Memory B cell (primary cell): ENCODE measurements at regions not wholly inside any gene's neighbourhood (a gene's known extent, or its start where the extent isn't known, plus 50 kb on each side); places are given as distances from the start of the nearest gene placed in this dataset.
A peak's percentile ranks its signal among the peaks of the same experiment; 100 is the strongest.

Source experiments
- ATAC-seq: fragments of 150-1000 bp; cut with Tn5 transposase; 2 replicates; pipeline ENCODE4 v1.10.0; 2021; ENCODE audit warnings: low read depth, mild to moderate bottlenecking, moderate library complexity
- DNase-seq, 2 donors: peaks; one replicate each; pipeline ENCODE4 v3.0.0; 2022; ENCODE audit warnings: low spot score in 2 of 2
- H3K27ac Mint-ChIP-seq: one replicate; pipeline ENCODE4 v1.8.0; 2022; ENCODE audit warnings: mild to moderate bottlenecking, moderate library complexity, mixed read lengths
- H3K27me3 Mint-ChIP-seq: one replicate; pipeline ENCODE4 v1.8.0; 2022; ENCODE audit warnings: mixed read lengths
- H3K36me3 Mint-ChIP-seq: one replicate; pipeline ENCODE4 v1.8.0; 2022; ENCODE audit warnings: mild to moderate bottlenecking, mixed read lengths
- H3K4me1 Mint-ChIP-seq: one replicate; pipeline ENCODE4 v1.8.0; 2022; ENCODE audit warnings: mixed read lengths
- H3K4me3 Mint-ChIP-seq: one replicate; pipeline ENCODE4 v1.8.0; 2022; ENCODE audit warnings: mild to moderate bottlenecking, moderate library complexity, mixed read lengths
- H3K9me3 Mint-ChIP-seq: one replicate; pipeline ENCODE4 v1.8.0; 2022; ENCODE audit warnings: mixed read lengths

- peaks cover 3% of the 10 kb centered on the region for H3K27me3 Mint-ChIP-seq
- H3K27ac Mint-ChIP-seq: no peak overlapping the region
- H3K4me1 Mint-ChIP-seq: no peaks in the 10 kb centered on the region
- H3K4me3 Mint-ChIP-seq: no peak overlapping the region
- no peaks in the 10 kb centered on the region for H3K36me3 Mint-ChIP-seq
- DNase-seq (no peak), ATAC-seq (no peak)
- H3K9me3 Mint-ChIP-seq: peaks cover 3% of the 10 kb centered on the region
Measured at GRCh38 chr5:175103746-175104145, 340.2 kb downstream of the DRD1 start.

DNA sequence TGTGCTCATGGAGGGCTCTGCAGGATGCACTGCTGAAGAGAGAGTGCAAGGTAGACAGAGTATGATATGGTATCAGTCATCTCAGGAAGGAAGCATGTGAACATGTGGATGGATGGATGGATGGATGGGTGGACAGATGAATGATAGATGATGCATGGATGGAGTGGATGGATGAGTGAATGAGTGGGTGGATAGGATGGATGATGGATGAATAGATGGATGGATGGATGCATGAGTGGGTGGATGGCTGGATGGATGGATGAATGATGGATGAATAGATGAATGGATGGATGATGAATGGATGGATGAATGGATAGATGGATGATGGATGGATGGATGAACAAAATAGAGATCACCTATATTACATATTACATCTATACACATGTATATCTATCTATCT lies 341.3 kb downstream of the DRD1 start:
- DNase-seq (no peak), ATAC-seq (no peak)
- Mint-ChIP-seq H3K27ac (no peak overlapping the region), H3K9me3 (peaks cover 3% of the 10 kb centered on the region), H3K27me3 (peaks cover 3% of the 10 kb centered on the region), H3K36me3 (no peaks in the 10 kb centered on the region), H3K4me1 (no peaks in the 10 kb centered on the region), H3K4me3 (no peak overlapping the region)

GRCh38 chr5:175098301-175098700 lies 345.7 kb downstream of the DRD1 start:
- Mint-ChIP-seq H3K4me1 (no peaks in the 10 kb centered on the region), H3K9me3 (peaks cover 3% of the 10 kb centered on the region), H3K4me3 (no peak overlapping the region), H3K36me3 (no peaks in the 10 kb centered on the region), H3K27me3 (peaks cover 3% of the 10 kb centered on the region), H3K27ac (no peak overlapping the region)
- DNase-seq: no peak
- no peak for ATAC-seq

DNA sequence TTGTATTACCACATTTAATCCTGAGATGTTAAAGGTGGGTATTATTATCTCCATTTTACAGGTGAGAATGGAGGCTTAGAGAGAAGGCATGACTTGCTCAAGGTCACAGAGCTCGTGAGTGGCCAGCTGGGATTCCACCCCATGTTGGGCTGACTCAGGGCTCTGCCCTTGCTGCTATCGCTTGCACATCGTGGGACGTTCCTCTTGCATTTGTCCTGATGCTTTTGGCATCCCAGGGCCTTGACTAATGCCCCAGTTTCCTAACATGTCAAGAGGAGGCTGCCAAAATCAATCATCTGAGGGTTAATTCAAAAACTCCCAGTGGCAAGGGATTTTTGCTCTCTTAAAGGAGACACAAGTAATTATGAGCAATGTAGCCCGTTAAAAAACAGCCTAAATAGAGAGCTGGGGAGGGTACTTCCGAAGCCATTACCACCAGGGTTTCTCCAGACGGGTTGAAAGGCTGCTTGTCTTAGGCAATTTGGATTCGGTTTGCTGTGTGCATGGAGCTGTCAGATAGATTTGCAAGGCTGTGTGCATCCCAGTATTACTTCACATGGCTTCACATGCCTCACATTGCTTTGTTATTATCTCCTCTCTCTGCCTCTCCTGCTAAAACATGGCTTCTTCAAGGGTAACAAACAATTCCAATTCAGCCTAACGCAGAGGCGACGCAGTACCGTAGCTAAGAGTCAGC lies 347.4 kb downstream of the DRD1 start:
- DNase-seq (no peak), ATAC-seq (no peak)
- no peak overlapping the region for H3K27ac Mint-ChIP-seq
- no peaks in the 10 kb centered on the region for H3K9me3 Mint-ChIP-seq
- no peaks in the 10 kb centered on the region for H3K4me1 Mint-ChIP-seq
- H3K27me3 Mint-ChIP-seq: no peaks in the 10 kb centered on the region
- H3K4me3 Mint-ChIP-seq: no peak overlapping the region
- H3K36me3 Mint-ChIP-seq: no peaks in the 10 kb centered on the region

GRCh38 chr5:175094461-175094860 lies 349.5 kb downstream of the DRD1 start:
- no peaks in the 10 kb centered on the region for H3K4me1 Mint-ChIP-seq
- no peak for ATAC-seq
- H3K27me3 Mint-ChIP-seq: no peaks in the 10 kb centered on the region
- H3K9me3 Mint-ChIP-seq: no peaks in the 10 kb centered on the region
- H3K36me3 Mint-ChIP-seq: no peaks in the 10 kb centered on the region
- H3K27ac Mint-ChIP-seq: no peak overlapping the region
- no peak for DNase-seq
- no peak overlapping the region for H3K4me3 Mint-ChIP-seq

DNA sequence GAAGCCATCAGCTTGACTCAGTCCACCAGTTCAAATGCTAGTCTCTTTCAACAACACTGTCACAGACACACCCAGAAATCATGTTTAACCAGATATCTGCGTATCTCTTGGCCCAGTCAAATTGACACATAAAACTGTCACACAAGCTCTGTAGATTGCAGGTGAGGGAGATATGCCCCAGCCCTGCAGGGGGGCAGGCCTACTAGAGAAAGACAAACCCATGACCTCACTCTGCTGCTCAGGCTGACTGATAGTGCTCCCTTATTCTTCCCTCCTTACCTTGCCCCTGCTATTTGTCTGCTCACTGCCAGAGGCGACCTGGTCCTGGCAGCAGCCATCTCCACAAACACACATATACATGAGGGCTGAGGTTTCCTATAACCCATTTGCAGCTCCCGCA lies 351.3 kb downstream of the DRD1 start:
- no peak for DNase-seq
- Mint-ChIP-seq H3K9me3 (no peaks in the 10 kb centered on the region), H3K27ac (no peak overlapping the region), H3K36me3 (no peaks in the 10 kb centered on the region), H3K27me3 (no peaks in the 10 kb centered on the region), H3K4me1 (no peaks in the 10 kb centered on the region), H3K4me3 (no peak overlapping the region)
- no peak for ATAC-seq

GRCh38 chr5:175088963-175089362 lies 355.0 kb downstream of the DRD1 start:
- ATAC-seq (no peak), DNase-seq (no peak)
- H3K27me3 Mint-ChIP-seq: no peaks in the 10 kb centered on the region
- no peaks in the 10 kb centered on the region for H3K9me3 Mint-ChIP-seq
- H3K4me3 Mint-ChIP-seq: no peak overlapping the region
- H3K27ac Mint-ChIP-seq: no peak overlapping the region
- H3K36me3 Mint-ChIP-seq: no peaks in the 10 kb centered on the region
- no peaks in the 10 kb centered on the region for H3K4me1 Mint-ChIP-seq

- DNase-seq (no peak), ATAC-seq (no peak)
- Mint-ChIP-seq H3K9me3 (no peaks in the 10 kb centered on the region), H3K27me3 (peaks cover 5% of the 10 kb centered on the region), H3K36me3 (no peaks in the 10 kb centered on the region), H3K27ac (no peak overlapping the region), H3K4me1 (no peaks in the 10 kb centered on the region), H3K4me3 (no peak overlapping the region)
Measured at GRCh38 chr5:175082866-175083590, 358.6 kb downstream of the MSX2 start.

- Mint-ChIP-seq H3K4me1 (no peaks in the 10 kb centered on the region), H3K27ac (no peak overlapping the region), H3K4me3 (no peak overlapping the region), H3K9me3 (no peaks in the 10 kb centered on the region), H3K36me3 (no peaks in the 10 kb centered on the region), H3K27me3 (peaks cover 5% of the 10 kb centered on the region)
- ATAC-seq (no peak), DNase-seq (no peak)
Measured at GRCh38 chr5:175082346-175082745, 358.0 kb downstream of the MSX2 start.

- Mint-ChIP-seq H3K4me1 (no peaks in the 10 kb centered on the region), H3K4me3 (no peak overlapping the region), H3K36me3 (no peaks in the 10 kb centered on the region), H3K27me3 (peaks cover 5% of the 10 kb centered on the region), H3K9me3 (peaks cover 2% of the 10 kb centered on the region), H3K27ac (no peak overlapping the region)
- ATAC-seq (no peak), DNase-seq (no peak)
Measured at GRCh38 chr5:175079707-175080106, 355.3 kb downstream of the MSX2 start.

DNA sequence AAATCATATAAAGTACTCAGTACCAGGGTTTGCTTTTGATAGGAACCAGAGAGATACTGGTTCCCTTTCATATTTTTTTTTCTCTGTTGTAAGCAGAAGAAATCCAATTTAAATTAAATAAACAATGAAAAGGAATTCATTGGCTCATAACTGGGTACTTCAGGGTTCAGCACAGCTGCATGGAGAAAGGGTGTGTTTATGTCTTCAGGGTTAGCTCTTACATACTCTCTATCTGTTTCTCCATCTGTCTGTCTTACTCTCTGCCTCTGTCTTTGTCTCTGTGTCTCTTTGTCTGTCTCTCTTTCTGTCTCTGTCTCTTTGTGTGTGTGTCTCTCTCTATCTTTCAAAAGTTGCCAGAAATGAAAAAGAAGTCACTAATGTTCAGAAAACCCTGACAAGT lies 345.9 kb downstream of the MSX2 start:
- Mint-ChIP-seq H3K4me3 (no peak overlapping the region), H3K27me3 (peaks cover 2% of the 10 kb centered on the region)
- no peak for ATAC-seq

GRCh38 chr5:175060257-175060656 lies 335.9 kb downstream of the MSX2 start:
- no peak overlapping the region for H3K27ac Mint-ChIP-seq
- peak overlapping the region; percentile 6 for H3K4me3 Mint-ChIP-seq
- no peak for ATAC-seq

More for the DNA sequence above, 345.9 kb downstream of the MSX2 start:
- Mint-ChIP-seq H3K4me1 (no peaks in the 10 kb centered on the region), H3K36me3 (no peaks in the 10 kb centered on the region), H3K9me3 (peaks cover 6% of the 10 kb centered on the region), H3K27ac (no peak overlapping the region)
- DNase-seq: no peak

GRCh38 chr5:175059687-175060211 lies 335.4 kb downstream of the MSX2 start:
- Mint-ChIP-seq H3K4me1 (peaks cover 3% of the 10 kb centered on the region), H3K4me3 (peak overlapping the region; percentile 6), H3K27me3 (peaks cover 2% of the 10 kb centered on the region), H3K27ac (no peak overlapping the region), H3K9me3 (no peaks in the 10 kb centered on the region), H3K36me3 (no peaks in the 10 kb centered on the region)
- DNase-seq (no peak), ATAC-seq (no peak)

More at GRCh38 chr5:175060257-175060656, 335.9 kb downstream of the MSX2 start:
- Mint-ChIP-seq H3K27me3 (peaks cover 2% of the 10 kb centered on the region), H3K4me1 (peaks cover 3% of the 10 kb centered on the region), H3K9me3 (no peaks in the 10 kb centered on the region), H3K36me3 (no peaks in the 10 kb centered on the region)
- no peak for DNase-seq

- Mint-ChIP-seq H3K9me3 (no peaks in the 10 kb centered on the region), H3K27me3 (peaks cover 2% of the 10 kb centered on the region), H3K4me3 (no peak overlapping the region), H3K4me1 (peaks cover 3% of the 10 kb centered on the region), H3K36me3 (no peaks in the 10 kb centered on the region), H3K27ac (no peak overlapping the region)
- DNase-seq: no peak
- ATAC-seq: no peak
Measured at GRCh38 chr5:175056831-175057230, 332.4 kb downstream of the MSX2 start.
